HG03457 (cell line): ENCODE measurements at regions not wholly inside any gene's neighbourhood (a gene's known extent, or its start where the extent isn't known, plus 50 kb on each side); places are given as distances from the start of the nearest gene placed in this dataset.
"Not testable (repeated sequence)": the region's sequence is repeated elsewhere in the genome, so short reads cannot be mapped to it uniquely, and the experiment has no call there.

Experiments used
- ATAC-seq: cut with Tn5 transposase; IDR thresholded peaks from one replicate; pipeline ENCODE4 v1.9.1; 2021; ENCODE audit warnings: moderate number of reproducible peaks; ENCODE audit not compliant: unreplicated experiment

DNA sequence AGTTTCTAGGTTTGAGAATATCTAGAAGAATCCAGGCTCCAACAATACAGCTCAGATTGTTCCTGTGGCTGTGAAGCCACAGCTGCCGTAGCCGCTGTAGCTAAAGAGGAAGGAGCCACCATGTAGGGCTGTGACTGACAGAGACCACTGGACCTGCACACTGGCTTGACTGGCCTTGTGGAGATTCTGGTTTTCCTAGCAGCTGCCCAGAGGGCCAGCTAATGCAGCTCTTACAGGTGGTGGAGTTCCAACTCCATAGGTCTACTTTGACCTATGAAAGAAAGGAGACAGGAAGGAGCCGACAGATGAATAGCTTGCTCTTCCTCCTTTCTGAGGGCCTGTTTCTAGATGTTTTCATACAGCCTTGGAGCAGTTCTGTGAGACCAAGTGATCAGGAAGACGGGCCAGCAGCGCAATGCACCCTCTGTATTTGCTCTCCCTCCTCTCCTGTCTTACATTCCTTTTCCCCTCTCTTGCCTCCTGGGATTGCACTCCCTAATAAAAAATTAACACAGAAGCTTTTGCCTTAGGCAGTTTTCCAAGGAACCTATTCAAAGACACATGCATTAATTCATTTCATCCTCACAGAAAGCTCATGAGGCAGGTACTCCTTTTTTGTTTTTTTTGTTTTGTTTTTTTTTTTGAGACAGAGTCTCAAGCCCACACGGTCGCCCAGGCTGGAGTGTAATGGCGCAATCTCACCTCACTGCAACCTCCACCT lies 51.8 kb upstream of the MYB start:
- no peak for ATAC-seq

DNA sequence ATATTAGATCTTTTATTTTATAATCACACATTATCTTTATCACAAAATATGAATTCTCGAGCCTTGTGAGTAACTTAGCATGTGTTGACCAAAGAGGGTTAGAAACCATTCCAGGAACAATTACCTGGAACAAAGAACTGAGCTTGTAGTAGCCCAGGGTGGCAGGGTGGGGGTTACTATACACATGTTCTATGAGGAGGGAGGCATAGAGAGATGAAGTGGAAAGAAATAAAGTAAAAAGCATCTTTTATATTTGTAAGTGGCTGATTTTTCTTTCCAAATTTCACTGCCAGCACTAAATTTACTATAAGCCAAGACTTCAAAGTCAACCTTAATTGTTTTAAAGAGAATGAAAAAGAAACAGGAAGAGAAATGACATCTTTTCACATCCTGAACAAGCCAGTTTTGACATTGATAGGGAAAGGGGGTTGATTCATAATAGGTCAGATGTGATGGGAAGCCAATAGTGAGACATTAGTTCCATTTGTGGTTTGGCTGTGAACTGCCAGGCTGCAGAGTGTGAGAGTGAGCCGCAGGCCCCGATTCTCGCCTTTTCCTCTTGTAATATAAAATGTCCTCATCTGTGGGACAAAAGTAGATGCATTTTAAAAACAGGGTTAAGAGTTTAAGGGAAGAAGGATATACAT lies 52.7 kb upstream of the MYB start:
- ATAC-seq = peak; percentile 72

DNA sequence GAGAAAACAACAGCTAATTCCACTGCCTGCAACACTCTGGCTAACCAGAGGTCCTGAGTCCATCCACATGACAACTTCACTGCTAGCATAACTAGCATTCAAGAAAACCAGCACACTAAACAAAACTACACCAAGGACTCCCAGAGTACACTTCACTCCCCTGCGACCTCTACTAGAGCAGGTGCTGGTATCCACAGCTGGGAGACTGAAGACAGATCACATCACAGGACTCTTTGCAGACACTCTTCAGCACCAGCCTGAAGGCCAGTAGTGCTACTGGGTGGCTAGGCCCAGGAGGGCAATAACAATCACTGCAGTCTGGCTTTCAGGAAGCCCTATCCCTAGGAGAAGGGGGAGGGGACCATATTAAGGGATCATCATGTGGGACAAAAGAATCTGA lies 54.4 kb upstream of the MYB start:
- no peak for ATAC-seq

DNA sequence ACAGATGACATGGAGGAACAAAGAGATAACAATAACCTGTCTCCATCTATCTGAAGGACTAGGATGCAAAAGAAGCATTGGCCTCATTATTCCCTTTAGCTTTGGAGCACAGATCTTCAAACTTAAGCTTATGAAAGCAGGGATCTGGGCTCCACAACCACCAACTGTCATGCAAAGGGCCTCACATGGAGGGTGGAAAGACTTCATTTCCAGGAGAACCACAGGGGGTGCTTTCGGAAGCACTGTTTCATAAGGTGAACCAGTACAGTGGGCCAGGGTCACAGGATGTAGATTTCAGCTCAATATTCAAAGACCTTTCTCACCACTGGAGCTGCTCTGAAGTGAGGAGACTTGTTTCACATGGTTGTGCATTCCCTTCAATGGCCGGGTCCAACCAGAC lies 55.1 kb upstream of the MYB start:
- no peak for ATAC-seq

DNA sequence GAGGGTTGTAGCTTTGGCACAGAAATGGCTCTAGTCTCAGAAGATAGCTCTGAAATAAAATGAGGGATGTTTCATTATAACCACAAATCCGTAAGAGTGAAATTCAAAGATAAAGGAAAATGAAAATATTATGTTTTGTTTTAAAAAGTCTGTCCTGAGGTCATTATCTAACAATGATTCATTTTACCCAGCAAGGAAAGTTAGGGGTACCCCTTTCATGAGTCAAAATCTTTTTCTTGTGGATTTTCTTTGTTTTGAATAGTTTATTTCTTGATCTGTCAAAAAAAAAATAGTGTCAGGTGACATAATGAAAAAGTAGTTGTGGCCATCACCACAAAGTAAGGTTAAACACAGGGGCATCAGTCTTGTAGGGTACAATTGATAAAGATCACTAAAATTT lies 59.7 kb upstream of the MYB start:
- ATAC-seq = no peak

DNA sequence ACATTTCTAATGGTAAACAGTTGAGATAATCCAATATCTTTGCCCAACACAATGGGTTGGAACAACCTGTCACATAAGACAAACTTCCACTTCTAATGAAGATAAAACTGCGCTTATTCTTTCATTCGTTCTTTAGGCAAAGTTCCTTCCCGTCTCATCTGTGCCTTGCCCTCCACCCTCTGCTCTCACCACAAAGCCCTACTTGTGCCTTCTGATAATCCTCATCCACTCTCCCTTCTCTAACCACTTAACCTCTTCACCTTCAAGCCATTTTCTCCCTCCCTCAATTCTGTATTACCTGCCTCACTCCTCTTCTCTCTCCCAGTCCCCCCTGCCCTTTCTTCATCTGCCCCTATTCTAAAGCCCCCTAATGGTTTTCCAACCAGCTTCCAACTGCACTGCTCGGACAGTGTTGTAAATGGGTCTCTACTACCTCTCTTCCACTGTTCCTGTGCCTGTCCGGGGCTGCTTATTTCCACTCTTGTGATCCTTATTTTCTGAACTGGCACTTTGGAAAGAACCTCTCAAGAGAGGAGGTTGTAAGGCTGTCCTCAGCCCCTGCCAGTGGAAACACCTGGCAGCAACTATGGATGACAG lies 62.9 kb upstream of the MYB start:
- ATAC-seq = no peak

DNA sequence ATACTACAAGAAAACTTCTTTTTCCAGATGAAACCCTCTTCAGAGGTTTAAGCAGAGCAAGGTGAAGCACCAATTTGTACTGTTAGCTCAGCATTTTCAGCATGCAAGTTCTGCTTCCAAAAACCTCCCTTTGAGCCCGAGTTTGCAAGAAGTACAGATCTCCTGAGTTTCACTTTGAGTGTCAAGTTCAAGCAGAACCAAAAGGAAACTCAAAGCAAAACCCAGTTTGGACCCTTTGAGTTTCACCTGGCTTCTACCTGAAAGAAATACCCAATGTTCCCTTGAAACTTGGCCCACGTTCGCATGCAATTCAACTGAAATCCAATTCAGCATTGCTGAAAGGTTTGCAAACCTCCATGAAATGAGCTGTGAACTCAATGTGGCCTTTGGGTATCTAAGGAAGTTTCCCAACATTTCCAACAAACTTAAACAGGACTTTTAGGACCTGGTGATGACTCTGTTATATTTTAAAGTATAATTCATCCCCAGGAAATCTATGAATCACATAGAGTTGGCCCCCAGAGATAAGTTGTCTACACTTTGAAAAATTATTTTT lies 62.9 kb upstream of the HBS1L start:
- ATAC-seq = no peak

DNA sequence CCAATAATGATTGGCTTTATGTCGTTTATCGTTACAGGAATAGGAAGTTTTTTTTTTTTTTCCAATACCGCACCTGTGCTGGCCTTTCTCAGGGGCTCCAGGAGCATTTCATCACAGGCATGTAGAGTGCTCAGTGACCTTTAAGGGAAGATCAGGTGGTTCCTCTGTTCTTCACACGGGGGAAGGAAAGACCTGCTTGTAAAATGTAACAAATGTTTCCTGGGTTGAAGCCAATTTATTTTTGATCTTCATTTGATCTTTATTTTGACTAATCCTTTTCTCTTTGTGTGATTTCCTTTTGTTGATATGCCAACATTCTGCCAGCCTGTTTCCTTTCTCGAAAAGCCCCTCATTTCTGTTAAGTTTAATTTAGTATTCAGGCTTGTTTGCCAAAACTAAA lies 61.9 kb upstream of the HBS1L start:
- no peak for ATAC-seq

DNA sequence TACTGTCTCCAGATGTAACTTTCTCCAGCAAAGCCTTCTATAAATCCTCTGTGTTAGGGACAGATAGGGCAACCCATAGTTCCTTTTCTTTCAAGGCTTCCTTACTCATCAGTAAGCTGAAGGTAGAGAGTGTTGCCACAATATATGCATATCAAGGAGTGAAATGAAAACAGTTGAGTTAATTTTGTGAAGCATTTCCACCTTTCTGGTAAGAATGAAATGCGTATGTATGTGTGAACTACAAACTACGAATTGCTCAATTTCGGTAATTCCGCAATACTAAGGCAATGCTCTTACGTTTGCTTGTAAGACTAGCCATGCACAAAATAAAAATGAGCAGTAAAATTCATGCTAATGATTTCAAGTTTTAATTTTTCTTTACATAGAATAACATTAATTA lies 61.2 kb upstream of the HBS1L start:
- ATAC-seq = no peak

DNA sequence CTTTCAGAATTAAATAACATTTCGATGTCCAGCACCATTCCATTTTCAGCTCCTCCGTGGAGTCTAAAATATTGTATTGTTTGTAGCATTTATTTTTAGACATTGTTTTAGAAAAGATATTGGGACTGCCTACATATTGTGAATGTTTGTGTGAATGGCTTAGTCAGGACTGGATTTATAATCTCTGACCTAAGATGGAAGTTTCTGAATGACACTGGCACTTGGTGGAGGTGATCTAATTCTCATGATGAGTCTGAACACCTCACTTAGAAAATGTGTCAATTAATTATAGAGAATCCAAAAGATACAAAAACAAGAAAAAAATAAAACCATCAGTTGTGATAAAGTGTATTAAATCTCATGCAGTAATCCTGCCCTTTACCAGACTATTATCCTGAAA lies 60.8 kb upstream of the HBS1L start:
- ATAC-seq = no peak

DNA sequence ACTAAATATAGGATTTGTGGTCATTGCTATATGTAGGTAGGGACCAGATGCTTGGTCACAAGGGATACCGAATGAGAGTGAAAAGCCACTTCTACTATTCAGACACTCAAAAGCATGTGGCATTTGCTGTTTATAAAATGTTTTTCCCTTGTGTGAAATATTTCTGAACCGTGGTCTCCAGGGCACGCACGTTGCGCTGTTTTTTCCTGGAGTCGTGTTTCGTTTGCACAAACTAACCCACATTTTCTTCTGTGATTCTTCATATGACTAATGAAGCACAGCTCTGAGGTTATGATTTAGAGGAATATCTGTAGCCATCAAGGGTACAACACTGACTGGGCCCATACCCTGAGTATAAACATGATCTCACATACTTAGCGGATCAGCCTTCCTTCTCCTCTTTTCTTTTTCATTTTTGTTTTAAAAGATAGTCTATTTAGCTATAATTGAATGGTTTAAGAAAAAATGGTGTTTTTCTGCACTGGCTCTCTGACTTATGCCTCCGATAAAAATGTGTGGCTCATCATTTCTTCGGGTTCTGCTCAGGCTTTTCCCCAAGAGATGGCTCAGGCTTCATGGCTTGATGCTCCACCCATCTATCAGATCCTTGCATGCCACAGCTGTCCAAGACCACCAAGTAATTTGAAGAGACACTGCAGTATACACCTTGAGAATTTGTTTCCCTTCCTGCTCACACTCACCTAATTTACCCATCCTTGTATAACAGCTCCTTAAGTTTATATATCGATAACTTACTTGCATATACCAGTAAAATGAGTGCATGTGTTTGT lies 59.9 kb upstream of the HBS1L start:
- ATAC-seq = peak; percentile 66

DNA sequence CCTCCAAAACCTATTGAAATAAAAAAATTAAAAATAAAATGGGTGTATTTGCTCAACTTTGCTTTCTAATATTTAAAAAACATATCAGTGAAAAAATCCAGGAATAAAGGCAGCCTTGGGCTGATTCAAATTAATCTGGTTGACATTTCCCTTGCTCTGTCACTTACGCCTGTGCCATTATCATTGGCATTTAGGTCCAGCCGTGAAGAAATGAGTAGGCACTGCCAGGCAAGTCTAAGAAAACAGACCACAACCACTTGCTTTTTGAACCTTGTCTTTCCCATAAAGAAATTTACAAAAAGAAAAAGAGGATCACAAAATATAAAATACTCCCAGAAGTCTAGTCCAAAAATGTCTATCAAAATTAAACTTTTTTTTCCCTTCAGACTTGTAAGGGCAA lies 59.2 kb upstream of the HBS1L start:
- ATAC-seq = no peak

DNA sequence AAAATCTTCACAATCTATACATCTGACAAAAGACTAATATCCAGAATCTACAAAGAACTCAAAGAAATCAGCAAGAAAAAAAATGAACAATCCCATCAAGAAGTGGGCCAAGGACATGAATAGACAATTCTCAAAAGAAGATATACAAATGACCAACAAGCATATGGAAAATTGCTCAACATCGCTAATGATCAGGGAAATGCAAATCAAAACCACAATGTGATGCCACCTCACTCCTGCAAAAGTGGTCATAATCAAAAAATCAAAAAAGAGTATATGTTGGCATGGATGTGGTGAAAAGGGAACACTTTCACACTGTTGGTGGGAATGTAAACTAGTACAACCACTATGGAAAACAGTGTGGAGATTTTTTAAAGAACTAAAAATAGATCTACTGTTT lies 58.3 kb upstream of the HBS1L start:
- not testable (repeated sequence) for ATAC-seq

DNA sequence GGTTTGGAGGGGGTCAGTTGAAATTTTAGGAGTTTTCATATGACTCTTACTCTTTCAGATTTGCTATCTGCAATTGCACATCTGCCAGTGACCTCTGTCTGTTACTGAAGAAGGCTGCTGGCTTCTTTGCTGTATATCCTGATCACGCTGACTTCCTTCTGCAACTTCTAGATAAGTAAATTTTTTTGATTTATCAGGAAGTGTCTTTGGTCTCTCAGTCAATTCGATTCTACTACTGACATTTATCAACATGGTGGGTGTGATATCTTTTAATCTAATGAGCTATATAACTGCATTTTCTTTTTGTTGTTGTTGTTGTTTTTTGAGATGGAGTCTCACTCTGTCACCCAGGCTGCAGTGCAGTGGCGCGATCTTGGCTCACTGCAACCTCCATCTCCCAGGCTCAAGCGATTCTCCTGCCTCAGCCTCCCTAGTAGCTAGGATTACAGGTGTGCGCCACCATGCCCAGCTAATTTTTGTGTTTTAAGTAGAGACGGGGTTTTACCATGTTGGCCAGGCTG lies 55.7 kb upstream of the HBS1L start:
- ATAC-seq = not testable (repeated sequence)

DNA sequence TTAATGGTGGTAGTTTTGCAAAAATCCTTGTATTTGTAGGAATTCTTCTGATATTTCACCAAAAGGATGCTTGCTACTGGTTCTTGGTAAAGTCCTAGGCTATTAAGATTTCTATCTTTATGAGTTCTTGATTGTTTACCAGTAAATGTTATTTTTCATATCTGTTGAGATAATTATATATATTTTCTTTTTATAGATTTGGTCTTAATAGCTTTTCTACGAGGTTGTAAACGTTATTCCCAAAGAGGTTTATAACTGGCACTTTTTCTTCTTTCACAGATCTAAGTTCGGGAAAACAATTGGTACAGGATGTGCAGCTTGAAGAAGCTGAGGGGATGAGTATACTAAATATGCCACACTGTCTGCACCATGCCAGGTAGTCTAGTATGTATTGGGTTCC lies 55.1 kb upstream of the HBS1L start:
- ATAC-seq = no peak

DNA sequence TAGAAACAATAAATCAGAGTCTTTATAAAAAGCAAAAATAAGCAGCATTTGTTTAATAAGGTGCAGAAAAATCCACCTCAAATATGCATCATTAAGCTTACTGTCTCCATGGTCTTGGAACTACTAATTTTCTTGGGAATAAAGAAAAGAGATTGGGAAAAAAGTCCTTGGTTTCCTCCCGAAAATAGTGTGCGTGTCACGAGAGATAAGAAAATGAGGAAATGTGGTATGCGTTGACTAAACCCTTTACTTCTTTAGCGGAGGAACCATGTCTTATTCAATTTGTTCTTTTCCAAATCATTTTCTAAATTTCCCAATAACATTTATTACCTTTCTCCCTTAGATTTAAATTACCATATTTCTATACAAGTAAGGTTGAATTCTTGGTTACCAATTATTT lies 54.1 kb upstream of the HBS1L start:
- no peak for ATAC-seq

DNA sequence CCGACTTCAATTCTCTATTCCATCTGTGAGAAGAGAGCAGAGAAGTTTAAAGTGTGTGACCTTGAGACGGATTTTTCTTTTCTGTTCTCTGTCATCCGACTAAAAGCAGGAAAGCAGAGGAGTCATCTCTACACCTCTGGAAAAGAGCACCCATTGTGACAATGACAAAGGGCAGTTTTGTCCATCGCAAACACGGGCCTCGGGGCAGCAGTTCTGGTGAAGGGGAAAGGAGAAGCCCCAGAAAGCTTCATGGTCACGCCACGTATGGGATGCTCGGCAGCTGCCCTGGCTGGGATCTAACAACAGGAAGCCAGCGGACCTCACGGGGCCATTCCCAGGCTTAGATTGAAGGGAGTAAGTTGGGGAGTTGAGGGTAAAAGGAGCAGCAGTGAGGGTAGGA lies 52.0 kb upstream of the HBS1L start:
- no peak for ATAC-seq

DNA sequence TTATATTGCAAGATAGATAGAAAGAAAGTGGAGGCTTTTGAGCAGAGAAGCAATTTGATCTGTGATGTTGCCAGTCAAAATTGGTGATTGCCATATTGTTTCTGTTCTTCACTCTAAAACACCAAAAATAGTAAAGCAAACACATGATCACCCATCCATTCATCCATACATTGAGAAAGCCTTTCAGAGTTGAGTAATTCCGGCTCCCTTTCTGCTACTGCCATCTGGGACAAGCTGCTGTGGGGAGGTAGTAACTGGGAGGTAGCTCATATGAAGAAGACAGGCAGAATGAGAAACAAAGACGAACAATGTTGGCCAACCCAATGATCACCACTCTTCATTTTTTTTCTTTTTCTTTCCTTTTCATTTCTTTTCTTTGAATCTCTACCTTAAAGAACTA lies 51.1 kb upstream of the HBS1L start:
- no peak for ATAC-seq

DNA sequence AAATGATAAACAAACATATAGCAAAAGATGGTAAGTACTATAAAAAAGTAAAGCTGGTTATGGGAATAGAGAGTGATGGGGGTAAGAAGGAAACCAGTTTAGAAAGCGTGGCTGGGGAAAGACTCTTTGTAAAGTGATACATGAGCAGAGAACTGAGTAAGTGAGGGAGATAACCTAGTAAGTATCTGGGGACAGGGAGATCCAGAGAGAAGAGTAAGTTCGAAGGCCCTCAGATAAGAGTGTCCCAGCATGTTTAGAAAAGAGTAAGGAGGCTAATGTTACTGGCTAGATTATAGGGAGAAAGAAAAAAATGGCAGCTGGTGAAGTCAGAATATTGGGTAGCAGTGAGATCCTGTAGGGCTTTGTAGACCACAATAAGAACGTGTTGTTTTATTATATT lies 50.7 kb upstream of the HBS1L start:
- no peak for ATAC-seq
